Liver (tissue), 8 donors: ENCODE measurements at regions not wholly inside any gene's neighbourhood (a gene's known extent, or its start where the extent isn't known, plus 50 kb on each side); places are given as distances from the start of the nearest gene placed in this dataset.

Experiments
- DNase-seq: peaks from one replicate; pipeline ENCODE4 v3.0.0-alpha.2; 2017; ENCODE audit warnings: low spot score
- H3K27ac ChIP-seq, 2 donors: one replicate each; pipeline ENCODE4 v1.7.0; 2013; ENCODE audit warnings: inconsistent platforms in 2 of 2, low read length in 2 of 2, control low read depth in 1 of 2, low read depth in 1 of 2, mild to moderate bottlenecking in 1 of 2
- H3K27me3 ChIP-seq, 4 donors: one replicate each; pipeline versions ENCODE4 v1.6.1 to v1.7.0; 2013; ENCODE audit warnings: low read length in 3 of 4, inconsistent platforms in 1 of 4, mild to moderate bottlenecking in 1 of 4, moderate library complexity in 1 of 4; ENCODE audit not compliant: control insufficient read depth in 4 of 4, insufficient read depth in 4 of 4
- H3K36me3 ChIP-seq, 4 donors: one replicate each; pipeline versions ENCODE4 v1.6.1 to v1.7.0; 2013; ENCODE audit warnings: low read length in 3 of 4, mild to moderate bottlenecking in 3 of 4, low read depth in 1 of 4, moderate library complexity in 1 of 4; ENCODE audit not compliant: control insufficient read depth in 4 of 4, insufficient read depth in 3 of 4
- H3K4me1 ChIP-seq, 4 donors: one replicate each; pipeline versions ENCODE4 v1.6.1 to v1.7.0; 2013; ENCODE audit warnings: low read length in 3 of 4, mild to moderate bottlenecking in 3 of 4, moderate library complexity in 1 of 4; ENCODE audit not compliant: control insufficient read depth in 4 of 4, insufficient read depth in 4 of 4
- H3K4me3 ChIP-seq, 3 donors: one replicate each; pipeline versions ENCODE4 v1.6.1 to v1.7.0; 2013; ENCODE audit warnings: low read length in 3 of 3, control low read depth in 1 of 3, low read depth in 1 of 3, mild to moderate bottlenecking in 1 of 3
- H3K9ac ChIP-seq, 2 donors: one replicate each; pipeline ENCODE4 v1.7.0; 2013; ENCODE audit warnings: low read length in 2 of 2, mild to moderate bottlenecking in 2 of 2, moderate library complexity in 2 of 2, control low read depth in 1 of 2, low read depth in 1 of 2
- H3K9me3 ChIP-seq, 4 donors: one replicate each; pipeline versions ENCODE4 v1.6.1 to v1.7.0; 2013; ENCODE audit warnings: low read length in 3 of 4; ENCODE audit not compliant: control insufficient read depth in 4 of 4
- ATF3 ChIP-seq: IDR thresholded peaks from 2 replicates; pipeline ENCODE4 v1.6.1; 2016; ENCODE audit warnings: antibody characterized with exemption
- EGR1 ChIP-seq, 2 donors: IDR thresholded peaks; 2 replicates each; pipeline ENCODE4 v1.6.1; 2016 to 2018; ENCODE audit warnings: antibody characterized with exemption in 2 of 2, low read depth in 2 of 2
- FOXA1 ChIP-seq: IDR thresholded peaks from 2 replicates; pipeline ENCODE4 v1.6.1; 2016; ENCODE audit warnings: antibody characterized with exemption
- FOXA2 ChIP-seq: IDR thresholded peaks from 2 replicates; pipeline ENCODE4 v1.6.1; 2016; ENCODE audit warnings: antibody characterized with exemption
- GABPA ChIP-seq, 2 donors: IDR thresholded peaks in 1 of 2; conservative IDR thresholded peaks in 1 of 2; 2 replicates each; pipeline ENCODE4 v1.6.1; 2016; ENCODE audit warnings: antibody characterized with exemption in 2 of 2, mild to moderate bottlenecking in 1 of 2, moderate library complexity in 1 of 2
- HNF4A ChIP-seq, 2 donors: conservative IDR thresholded peaks; 2 replicates each; pipeline ENCODE4 v1.6.1; 2016; ENCODE audit warnings: antibody characterized with exemption in 2 of 2, mild to moderate bottlenecking in 2 of 2
- JUND ChIP-seq, 2 donors: IDR thresholded peaks; 2 replicates each; pipeline ENCODE4 v1.6.1; 2016; ENCODE audit warnings: antibody characterized with exemption in 2 of 2
- NR2F2 ChIP-seq: IDR thresholded peaks from 2 replicates; pipeline ENCODE4 v1.6.1; 2016; ENCODE audit warnings: antibody characterized with exemption
- RAD21 ChIP-seq, 2 donors: IDR thresholded peaks; 2 replicates each; pipeline ENCODE4 v1.6.1; 2016; ENCODE audit warnings: antibody characterized with exemption in 2 of 2, mild to moderate bottlenecking in 2 of 2
- RXRA ChIP-seq, 2 donors: IDR thresholded peaks; 2 replicates each; pipeline ENCODE4 v1.6.1; 2017 to 2018; ENCODE audit warnings: antibody characterized with exemption in 2 of 2, mild to moderate bottlenecking in 1 of 2
- SP1 ChIP-seq: IDR thresholded peaks from 2 replicates; pipeline ENCODE4 v1.6.1; 2018; ENCODE audit warnings: antibody characterized with exemption, mild to moderate bottlenecking
- TAF1 ChIP-seq: conservative IDR thresholded peaks from 2 replicates; pipeline ENCODE4 v1.6.1; 2016; ENCODE audit warnings: antibody characterized with exemption, mild to moderate bottlenecking
- YY1 ChIP-seq: IDR thresholded peaks from 2 replicates; pipeline ENCODE4 v1.6.1; 2016; ENCODE audit warnings: antibody characterized with exemption, mild to moderate bottlenecking
- ZBTB33 ChIP-seq: IDR thresholded peaks from 2 replicates; pipeline ENCODE4 v1.6.1; 2016; ENCODE audit warnings: antibody characterized with exemption
- WGBS: extraction: QIAGEN DNeasy Blood & Tissue Kit; methylation state at CpG from one replicate; pipeline ENCODE4 v1.1.7; 2013; 5-methylcytosine and 5-hydroxymethylcytosine counted together
- TF ChIP-seq, protein P1 (sequence below): fragments of 150-350 bp; IDR thresholded peaks from 2 replicates; pipeline ENCODE4 v1.5.1; 2017; ENCODE audit warnings: improper control_type of control experiment, low read depth, low read length; ENCODE audit not compliant: missing input control
- TF ChIP-seq, protein P2 (sequence below): IDR thresholded peaks from 2 replicates; pipeline ENCODE4 v1.6.1; 2016; ENCODE audit warnings: antibody characterized with exemption, mild to moderate bottlenecking
- donor health status: healthy.
- donor health status: healthy.
- donor health status: healthy.
- donor health status: healthy.
- donor health status: healthy.

GRCh38 chr7:27398851-27399250, 156.2 kb downstream of the EVX1 start:
- Histone ChIP-seq H3K27me3 (no peaks in the 10 kb centered on the region), H3K27ac (no peak overlapping the region), H3K9ac (no peak overlapping the region), H3K9me3 (no peaks in the 10 kb centered on the region), H3K36me3 (no peaks in the 10 kb centered on the region), H3K4me3 (no peak overlapping the region), H3K4me1 (no peaks in the 10 kb centered on the region)
- WGBS = 74% methylated on average over 3 of the region's 3 CpGs
- no peak for TF ChIP-seq RXRA (IDR thresholded peaks at IDR 0.05)
- no peak for TF ChIP-seq SP1
- no peak for TF ChIP-seq TAF1
- TF ChIP-seq FOXA2 = no peak
- no peak for TF ChIP-seq ATF3
- no peak for TF ChIP-seq JUND (IDR thresholded peaks at IDR 0.05)
- no peak for TF ChIP-seq NR2F2
- TF ChIP-seq RAD21 (IDR thresholded peaks at IDR 0.05) = no peak
- TF ChIP-seq, protein P1, sequence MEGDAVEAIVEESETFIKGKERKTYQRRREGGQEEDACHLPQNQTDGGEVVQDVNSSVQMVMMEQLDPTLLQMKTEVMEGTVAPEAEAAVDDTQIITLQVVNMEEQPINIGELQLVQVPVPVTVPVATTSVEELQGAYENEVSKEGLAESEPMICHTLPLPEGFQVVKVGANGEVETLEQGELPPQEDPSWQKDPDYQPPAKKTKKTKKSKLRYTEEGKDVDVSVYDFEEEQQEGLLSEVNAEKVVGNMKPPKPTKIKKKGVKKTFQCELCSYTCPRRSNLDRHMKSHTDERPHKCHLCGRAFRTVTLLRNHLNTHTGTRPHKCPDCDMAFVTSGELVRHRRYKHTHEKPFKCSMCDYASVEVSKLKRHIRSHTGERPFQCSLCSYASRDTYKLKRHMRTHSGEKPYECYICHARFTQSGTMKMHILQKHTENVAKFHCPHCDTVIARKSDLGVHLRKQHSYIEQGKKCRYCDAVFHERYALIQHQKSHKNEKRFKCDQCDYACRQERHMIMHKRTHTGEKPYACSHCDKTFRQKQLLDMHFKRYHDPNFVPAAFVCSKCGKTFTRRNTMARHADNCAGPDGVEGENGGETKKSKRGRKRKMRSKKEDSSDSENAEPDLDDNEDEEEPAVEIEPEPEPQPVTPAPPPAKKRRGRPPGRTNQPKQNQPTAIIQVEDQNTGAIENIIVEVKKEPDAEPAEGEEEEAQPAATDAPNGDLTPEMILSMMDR = no peak
- no peak for DNase-seq

DNA sequence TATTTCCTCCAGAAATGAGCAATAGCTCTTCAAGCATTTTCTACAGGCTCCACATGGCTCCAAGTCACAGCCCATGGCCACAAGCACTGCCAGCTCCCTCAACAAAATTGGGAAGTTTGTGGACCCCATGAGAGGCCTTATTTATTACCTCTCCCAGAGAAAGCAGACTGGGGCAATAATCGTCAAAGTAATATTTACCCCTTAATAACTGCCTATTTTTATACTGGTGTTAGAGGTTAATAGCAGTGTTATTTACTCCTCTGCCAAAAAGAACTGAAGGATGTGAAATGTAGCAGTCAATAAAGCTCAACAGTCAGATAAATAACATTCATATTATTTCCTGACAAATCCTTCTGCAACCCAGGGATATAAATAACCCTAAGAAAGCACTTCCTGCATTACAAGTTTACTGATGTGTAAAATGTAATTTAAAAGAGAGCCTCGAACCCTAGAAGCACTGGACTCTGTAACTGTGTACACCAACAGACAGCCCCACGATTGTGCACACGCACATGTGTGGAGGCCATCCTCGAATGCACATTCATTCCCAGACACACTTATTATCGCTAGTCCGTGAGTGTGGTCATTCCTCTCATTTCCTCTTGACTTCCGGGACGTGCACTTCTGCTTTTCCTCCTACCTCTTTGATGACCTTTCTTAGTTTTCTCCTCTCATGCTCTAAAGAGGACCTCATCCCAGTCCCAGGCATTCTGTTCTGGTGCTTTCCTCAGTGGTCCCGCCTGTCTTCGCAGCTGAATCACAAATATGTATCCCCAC, 157.4 kb downstream of the EVX1 start:
- Histone ChIP-seq H3K27ac (no peak overlapping the region), H3K9me3 (no peaks in the 10 kb centered on the region), H3K27me3 (no peaks in the 10 kb centered on the region), H3K9ac (no peak overlapping the region), H3K36me3 (no peaks in the 10 kb centered on the region), H3K4me1 (no peaks in the 10 kb centered on the region), H3K4me3 (no peak overlapping the region)
- no peak for TF ChIP-seq TAF1
- no peak for TF ChIP-seq HNF4A (conservative IDR thresholded peaks at IDR 0.05)
- no peak for DNase-seq
- 72% methylated on average over 11 of the region's 11 CpGs for WGBS

DNA sequence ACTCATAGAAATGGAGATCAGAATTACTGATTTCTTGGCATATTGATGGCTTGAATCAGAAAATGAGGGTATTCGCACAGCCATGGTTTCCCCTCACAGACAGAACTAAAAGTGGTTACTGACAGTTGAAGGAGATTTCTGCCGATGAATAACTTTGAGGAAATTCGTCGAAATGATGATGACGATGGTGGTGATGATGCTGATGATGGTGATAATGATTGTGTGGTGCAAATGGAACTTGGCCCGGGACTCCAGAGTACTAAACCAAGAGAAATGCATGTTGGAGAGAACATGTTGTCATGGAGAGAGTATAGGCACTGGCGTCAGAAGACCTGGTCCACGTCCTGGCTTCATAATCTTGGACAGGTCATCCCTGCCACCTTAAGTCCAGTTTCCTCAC, 163.2 kb downstream of the EVX1 start:
- Histone ChIP-seq H3K27ac (no peak overlapping the region), H3K36me3 (no peaks in the 10 kb centered on the region), H3K4me1 (no peaks in the 10 kb centered on the region), H3K27me3 (no peaks in the 10 kb centered on the region), H3K9me3 (no peaks in the 10 kb centered on the region), H3K9ac (no peak overlapping the region), H3K4me3 (no peak overlapping the region)
- WGBS = 86% methylated on average over 8 of the region's 8 CpGs
- TF ChIP-seq EGR1 (IDR thresholded peaks at IDR 0.05; ENCODE audit: low read depth in 2 of 2) = no peak
- TF ChIP-seq HNF4A (conservative IDR thresholded peaks at IDR 0.05) = no peak
- no peak for TF ChIP-seq TAF1
- no peak for TF ChIP-seq YY1
- no peak for TF ChIP-seq RAD21 (IDR thresholded peaks at IDR 0.05)
- TF ChIP-seq, protein P2, sequence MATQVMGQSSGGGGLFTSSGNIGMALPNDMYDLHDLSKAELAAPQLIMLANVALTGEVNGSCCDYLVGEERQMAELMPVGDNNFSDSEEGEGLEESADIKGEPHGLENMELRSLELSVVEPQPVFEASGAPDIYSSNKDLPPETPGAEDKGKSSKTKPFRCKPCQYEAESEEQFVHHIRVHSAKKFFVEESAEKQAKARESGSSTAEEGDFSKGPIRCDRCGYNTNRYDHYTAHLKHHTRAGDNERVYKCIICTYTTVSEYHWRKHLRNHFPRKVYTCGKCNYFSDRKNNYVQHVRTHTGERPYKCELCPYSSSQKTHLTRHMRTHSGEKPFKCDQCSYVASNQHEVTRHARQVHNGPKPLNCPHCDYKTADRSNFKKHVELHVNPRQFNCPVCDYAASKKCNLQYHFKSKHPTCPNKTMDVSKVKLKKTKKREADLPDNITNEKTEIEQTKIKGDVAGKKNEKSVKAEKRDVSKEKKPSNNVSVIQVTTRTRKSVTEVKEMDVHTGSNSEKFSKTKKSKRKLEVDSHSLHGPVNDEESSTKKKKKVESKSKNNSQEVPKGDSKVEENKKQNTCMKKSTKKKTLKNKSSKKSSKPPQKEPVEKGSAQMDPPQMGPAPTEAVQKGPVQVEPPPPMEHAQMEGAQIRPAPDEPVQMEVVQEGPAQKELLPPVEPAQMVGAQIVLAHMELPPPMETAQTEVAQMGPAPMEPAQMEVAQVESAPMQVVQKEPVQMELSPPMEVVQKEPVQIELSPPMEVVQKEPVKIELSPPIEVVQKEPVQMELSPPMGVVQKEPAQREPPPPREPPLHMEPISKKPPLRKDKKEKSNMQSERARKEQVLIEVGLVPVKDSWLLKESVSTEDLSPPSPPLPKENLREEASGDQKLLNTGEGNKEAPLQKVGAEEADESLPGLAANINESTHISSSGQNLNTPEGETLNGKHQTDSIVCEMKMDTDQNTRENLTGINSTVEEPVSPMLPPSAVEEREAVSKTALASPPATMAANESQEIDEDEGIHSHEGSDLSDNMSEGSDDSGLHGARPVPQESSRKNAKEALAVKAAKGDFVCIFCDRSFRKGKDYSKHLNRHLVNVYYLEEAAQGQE = no peak
- TF ChIP-seq NR2F2 = no peak
- TF ChIP-seq GABPA (IDR thresholded peaks at IDR 0.05 in 1 of 2, conservative IDR thresholded peaks at IDR 0.05 in 1 of 2) = no peak
- no peak for TF ChIP-seq ZBTB33
- TF ChIP-seq JUND (IDR thresholded peaks at IDR 0.05) = no peak
- TF ChIP-seq FOXA1 = no peak
- TF ChIP-seq SP1 = no peak
- no peak for DNase-seq
